ENCODE measurements at regions not wholly inside any gene's neighbourhood (a gene's known extent, or its start where the extent isn't known, plus 50 kb on each side); places are given as distances from the start of the nearest gene placed in this dataset.

DNA sequence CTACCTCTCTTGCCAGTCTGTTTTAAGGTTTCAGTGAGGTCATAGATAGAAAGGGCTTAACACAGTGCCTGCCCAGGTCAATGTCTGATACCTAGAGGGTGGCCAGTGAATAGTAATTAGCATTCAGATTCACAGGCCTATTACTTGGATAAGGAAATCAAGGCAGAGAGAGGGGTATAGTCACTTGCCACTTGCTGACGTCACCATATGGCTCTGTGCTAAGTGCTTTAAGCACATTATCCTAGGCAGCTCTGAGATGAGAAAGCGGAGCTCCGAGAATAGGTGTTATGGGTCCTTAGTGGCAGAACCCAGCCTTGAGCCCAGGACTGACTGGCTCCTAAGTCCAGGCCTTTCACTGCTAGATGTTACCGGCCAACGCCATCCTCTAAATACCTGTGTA, 51.5 kb upstream of the DAB1 start:
- no peak for DNase-seq (ENCODE audit: extremely low read depth, insufficient read length)
- Histone ChIP-seq H3K27me3 (replicated peaks; ENCODE audit: control insufficient read depth, insufficient read depth, low read length) (no peaks in the 10 kb centered on the region), H3K4me3 (replicated peaks; ENCODE audit: low read depth, low read length) (no peak overlapping the region), H3K36me3 (ENCODE audit: control insufficient read depth, insufficient read depth, low read length) (no peaks in the 10 kb centered on the region)
- TF ChIP-seq, protein P1, sequence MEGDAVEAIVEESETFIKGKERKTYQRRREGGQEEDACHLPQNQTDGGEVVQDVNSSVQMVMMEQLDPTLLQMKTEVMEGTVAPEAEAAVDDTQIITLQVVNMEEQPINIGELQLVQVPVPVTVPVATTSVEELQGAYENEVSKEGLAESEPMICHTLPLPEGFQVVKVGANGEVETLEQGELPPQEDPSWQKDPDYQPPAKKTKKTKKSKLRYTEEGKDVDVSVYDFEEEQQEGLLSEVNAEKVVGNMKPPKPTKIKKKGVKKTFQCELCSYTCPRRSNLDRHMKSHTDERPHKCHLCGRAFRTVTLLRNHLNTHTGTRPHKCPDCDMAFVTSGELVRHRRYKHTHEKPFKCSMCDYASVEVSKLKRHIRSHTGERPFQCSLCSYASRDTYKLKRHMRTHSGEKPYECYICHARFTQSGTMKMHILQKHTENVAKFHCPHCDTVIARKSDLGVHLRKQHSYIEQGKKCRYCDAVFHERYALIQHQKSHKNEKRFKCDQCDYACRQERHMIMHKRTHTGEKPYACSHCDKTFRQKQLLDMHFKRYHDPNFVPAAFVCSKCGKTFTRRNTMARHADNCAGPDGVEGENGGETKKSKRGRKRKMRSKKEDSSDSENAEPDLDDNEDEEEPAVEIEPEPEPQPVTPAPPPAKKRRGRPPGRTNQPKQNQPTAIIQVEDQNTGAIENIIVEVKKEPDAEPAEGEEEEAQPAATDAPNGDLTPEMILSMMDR (IDR thresholded peaks at IDR 0.05; ENCODE audit: insufficient read depth, low read length, poor library complexity, severe bottlenecking) = no peak

DNA sequence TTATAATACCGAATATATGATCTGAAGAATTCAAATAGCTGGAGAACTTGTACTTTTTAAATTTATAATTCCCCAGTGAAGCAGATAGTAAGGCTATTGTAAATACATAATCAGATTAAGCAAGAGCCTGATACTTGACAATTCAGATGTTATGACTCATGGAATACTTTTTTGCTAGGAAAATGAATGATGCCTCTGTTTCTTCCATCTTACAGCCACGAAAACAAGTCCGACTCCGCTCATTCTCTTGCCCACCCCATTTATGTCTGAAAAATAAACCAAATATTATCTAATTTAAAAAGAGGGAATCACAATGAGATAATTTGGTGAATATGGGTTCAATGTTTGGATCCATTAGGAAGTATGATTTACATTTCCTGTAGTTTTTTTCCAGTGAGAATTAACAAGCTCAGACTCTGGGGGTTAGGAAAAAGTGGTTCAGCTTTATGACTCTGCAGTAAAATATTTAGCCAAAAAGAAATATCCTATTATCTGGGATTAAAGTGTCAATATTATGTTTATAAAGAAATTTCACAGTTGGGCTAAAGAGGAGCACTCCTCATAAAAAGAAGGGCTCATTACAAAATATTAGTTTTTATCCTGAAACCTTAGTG, 50.4 kb upstream of the DAB1 start:
- TF ChIP-seq, protein P1 (IDR thresholded peaks at IDR 0.05; ENCODE audit: insufficient read depth, low read length, poor library complexity, severe bottlenecking) = no peak
- no peaks in the 10 kb centered on the region for H3K27me3 ChIP-seq (replicated peaks; ENCODE audit: control insufficient read depth, insufficient read depth, low read length)
- H3K4me3 ChIP-seq (replicated peaks; ENCODE audit: low read depth, low read length) = no peak overlapping the region
- H3K36me3 ChIP-seq (ENCODE audit: control insufficient read depth, insufficient read depth, low read length) = no peaks in the 10 kb centered on the region
- DNase-seq (ENCODE audit: extremely low read depth, insufficient read length) = no peak

Measured in GM06990 (cell line).